GM21786 (cell line): ENCODE measurements at regions not wholly inside any gene's neighbourhood (a gene's known extent, or its start where the extent isn't known, plus 50 kb on each side); places are given as distances from the start of the nearest gene placed in this dataset.

Experiments
- ATAC-seq: cut with Tn5 transposase; IDR thresholded peaks from one replicate; pipeline ENCODE4 v1.9.1; 2021; ENCODE audit not compliant: unreplicated experiment

GRCh38 chr2:64704161-64704560 lies 50.4 kb upstream of the SERTAD2 start:
- no peak for ATAC-seq

- no peak for ATAC-seq
These were observed 51.3 kb upstream of the SERTAD2 start for GRCh38 chr2:64704996-64705395.

GRCh38 chr2:64707276-64707675 lies 53.6 kb upstream of the SERTAD2 start:
- no peak for ATAC-seq

GRCh38 chr2:64708829-64709228 lies 55.1 kb upstream of the SERTAD2 start:
- no peak for ATAC-seq

GRCh38 chr2:64711252-64711800 lies 57.6 kb upstream of the SERTAD2 start:
- ATAC-seq = no peak

- no peak for ATAC-seq
These were observed 60.0 kb upstream of the SERTAD2 start for GRCh38 chr2:64713686-64714085.

GRCh38 chr2:64716569-64716968 lies 62.9 kb upstream of the SERTAD2 start:
- no peak for ATAC-seq

GRCh38 chr2:64718250-64718885 lies 64.7 kb upstream of the SERTAD2 start:
- no peak for ATAC-seq

GRCh38 chr2:64720535-64721319 lies 67.0 kb upstream of the SERTAD2 start:
- ATAC-seq = no peak

- ATAC-seq = no peak
These were observed 67.6 kb upstream of the SERTAD2 start for GRCh38 chr2:64721320-64721623.

GRCh38 chr2:64722291-64723044 lies 68.8 kb upstream of the SERTAD2 start:
- ATAC-seq = no peak

GRCh38 chr2:64727013-64727767 lies 73.5 kb upstream of the SERTAD2 start:
- peak; percentile 85 for ATAC-seq

GRCh38 chr2:64727843-64728463 lies 74.2 kb upstream of the SERTAD2 start:
- ATAC-seq = no peak

- ATAC-seq = no peak
These were observed 77.0 kb upstream of the SERTAD2 start for GRCh38 chr2:64730551-64731262.

- no peak for ATAC-seq
These were observed 77.5 kb upstream of the SERTAD2 start for GRCh38 chr2:64731263-64731643.

- ATAC-seq = no peak
These were observed 78.0 kb upstream of the SERTAD2 start for GRCh38 chr2:64731746-64732145.

- ATAC-seq = no peak
These were observed 78.4 kb upstream of the SERTAD2 start for GRCh38 chr2:64732146-64732545.

- ATAC-seq = no peak
These were observed 81.8 kb upstream of the SERTAD2 start for GRCh38 chr2:64735504-64735903.

- peak; percentile 57 for ATAC-seq
These were observed 83.8 kb upstream of the SERTAD2 start for GRCh38 chr2:64737547-64737946.

- ATAC-seq = peak; percentile 80
These were observed 84.3 kb upstream of the SERTAD2 start for GRCh38 chr2:64738026-64738425.
